Muscle of arm (tissue), 1 donor: ENCODE measurements at regions not wholly inside any gene's neighbourhood (a gene's known extent, or its start where the extent isn't known, plus 50 kb on each side); places are given as distances from the start of the nearest gene placed in this dataset.

ENCODE experiments used
- DNase-seq: peaks from one replicate; pipeline ENCODE4 v3.0.0-alpha.2; 2013

GRCh38 chr6:134739299-134740026 lies 210.4 kb downstream of the ALDH8A1 start:
- DNase-seq: peak; percentile 39

DNA sequence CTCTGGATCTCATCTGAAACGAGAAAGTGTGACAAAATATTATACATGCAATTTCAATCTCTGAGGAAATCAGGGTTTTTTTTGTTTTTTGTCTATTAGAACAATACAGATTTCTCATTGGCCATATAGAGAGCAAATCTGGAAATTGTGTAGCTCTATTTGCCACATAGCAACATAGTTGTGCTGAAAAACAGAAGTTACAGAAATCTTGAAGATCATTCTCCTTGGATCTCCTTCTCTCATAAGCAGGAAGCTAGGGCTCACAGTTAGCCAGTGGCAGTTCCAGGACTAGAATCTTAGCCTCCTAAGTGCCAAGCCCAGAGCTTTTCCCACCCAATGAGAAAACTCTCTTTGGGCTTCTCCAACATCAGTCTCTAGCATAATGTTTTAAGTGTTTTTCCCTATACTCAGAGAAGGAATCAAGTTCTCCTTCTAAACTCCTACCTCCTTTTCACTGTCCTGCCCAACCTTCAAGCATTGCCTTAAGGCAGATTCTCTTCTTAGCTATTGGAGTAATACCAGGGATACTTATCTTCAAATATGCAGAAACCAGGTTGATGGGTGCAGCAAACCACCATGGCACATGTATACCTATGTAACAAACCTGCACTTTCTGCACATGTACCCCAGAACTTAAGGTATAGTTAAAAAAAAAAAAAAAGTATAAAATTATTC lies 211.6 kb downstream of the ALDH8A1 start:
- no peak for DNase-seq

GRCh38 chr6:134735461-134735860 lies 214.4 kb downstream of the ALDH8A1 start:
- no peak for DNase-seq

- DNase-seq: no peak
These were observed 215.5 kb downstream of the ALDH8A1 start for GRCh38 chr6:134734312-134734869.

DNA sequence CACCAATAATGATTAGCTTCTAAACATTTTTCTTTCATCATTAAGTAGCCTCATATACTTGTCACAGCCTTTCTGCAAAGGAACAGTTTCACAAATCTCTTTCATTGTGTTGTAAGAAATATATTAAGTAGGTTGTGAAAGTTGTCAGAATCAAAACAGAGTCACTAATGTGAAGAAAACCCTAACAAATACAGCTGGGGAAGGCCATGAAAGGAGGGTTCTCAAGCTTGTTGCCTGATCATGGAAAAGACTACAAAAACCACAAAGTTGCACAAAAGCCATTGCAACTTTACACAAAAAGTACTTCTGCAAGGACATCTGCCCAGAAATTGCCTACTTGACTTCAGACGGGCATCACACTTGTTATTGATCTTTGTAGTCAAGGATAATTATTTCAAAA lies 216.1 kb downstream of the ALDH8A1 start:
- no peak for DNase-seq

GRCh38 chr6:134732763-134733162 lies 217.1 kb downstream of the ALDH8A1 start:
- DNase-seq: no peak

GRCh38 chr6:134731615-134732014 lies 218.3 kb downstream of the ALDH8A1 start:
- no peak for DNase-seq

DNA sequence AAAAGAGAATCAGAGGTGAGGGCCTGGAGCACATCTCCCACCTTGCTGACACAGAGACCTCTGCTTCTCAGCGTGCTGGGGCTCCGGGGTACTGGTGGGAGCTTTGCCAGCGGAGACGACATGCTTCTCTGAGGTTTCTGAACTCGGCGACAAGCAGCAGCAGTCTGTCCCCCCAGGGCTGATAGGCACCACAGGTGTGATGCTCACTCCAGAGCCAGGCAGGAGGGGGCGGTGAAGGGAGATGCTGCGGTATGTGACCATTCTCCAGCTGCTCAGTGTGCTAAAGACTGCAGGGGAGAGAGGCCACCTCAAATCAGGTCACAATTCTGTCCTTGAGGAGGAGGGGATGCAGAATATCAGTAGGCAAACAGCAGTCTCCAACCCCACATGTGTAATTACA lies 219.9 kb downstream of the ALDH8A1 start:
- no peak for DNase-seq

DNA sequence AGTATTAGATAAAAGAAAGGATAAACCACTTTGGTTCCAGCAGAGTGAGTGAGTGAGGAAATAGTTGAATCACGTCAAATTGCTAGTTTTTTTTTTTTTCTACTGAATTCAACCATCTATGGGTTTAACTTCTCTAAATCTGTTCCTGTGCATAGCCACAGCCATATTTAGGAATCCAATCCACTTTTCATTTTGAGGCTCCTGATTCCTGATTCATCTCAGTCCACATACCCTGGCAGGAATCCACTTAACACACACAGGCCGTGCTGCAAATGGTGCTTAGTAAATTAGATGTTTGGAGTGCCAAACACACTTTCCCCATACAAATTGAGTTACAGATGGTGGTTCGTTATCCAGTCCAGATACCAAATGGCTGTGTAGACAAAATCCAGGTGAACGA lies 220.3 kb downstream of the ALDH8A1 start:
- DNase-seq: no peak

- DNase-seq: no peak
These were observed 222.8 kb downstream of the ALDH8A1 start for GRCh38 chr6:134727081-134727480.

DNA sequence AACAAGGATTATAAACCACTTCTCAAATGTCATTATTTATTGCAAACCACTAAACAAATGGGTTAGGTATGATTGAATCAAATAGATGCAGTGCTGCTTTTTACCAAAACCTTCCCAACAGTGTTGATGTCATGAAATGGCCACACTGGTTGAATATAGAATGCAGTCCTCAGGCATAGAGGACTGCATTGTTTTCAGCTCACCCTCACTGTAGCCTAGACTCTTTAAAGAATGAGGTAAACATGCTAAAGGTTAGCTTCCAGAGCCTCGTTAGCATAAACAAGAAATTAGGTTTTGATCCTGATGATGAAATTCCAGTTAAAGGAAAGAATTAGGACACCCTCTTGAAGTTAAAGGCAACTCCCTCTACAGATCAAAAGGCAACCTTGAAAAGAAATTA lies 224.3 kb downstream of the ALDH8A1 start:
- no peak for DNase-seq

DNA sequence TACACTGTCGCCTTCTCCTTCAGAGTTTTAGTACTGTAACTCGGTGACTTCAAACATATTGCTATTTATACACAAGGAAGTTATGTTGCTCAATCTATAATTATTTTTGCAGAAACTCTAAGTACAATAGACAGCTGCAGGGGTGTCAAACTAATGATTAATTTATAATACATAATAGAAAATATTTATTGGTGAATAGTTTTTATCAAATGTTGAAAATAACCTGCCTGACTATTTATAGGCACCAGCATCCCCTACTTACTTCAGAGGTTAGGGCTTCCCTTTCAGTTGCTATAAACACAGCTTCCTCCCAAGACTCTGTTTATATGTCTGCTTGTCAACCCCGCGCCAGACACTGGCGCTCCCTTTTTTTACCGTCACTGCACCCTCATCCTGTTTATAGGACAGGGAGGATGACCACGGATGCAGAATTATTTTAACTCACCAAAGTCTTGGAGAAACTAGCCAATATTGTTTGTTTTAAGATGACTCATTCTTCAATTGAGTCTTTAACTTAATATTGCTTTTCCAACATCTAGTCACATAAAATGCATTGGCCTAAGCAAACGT lies 225.0 kb downstream of the ALDH8A1 start:
- no peak for DNase-seq

DNA sequence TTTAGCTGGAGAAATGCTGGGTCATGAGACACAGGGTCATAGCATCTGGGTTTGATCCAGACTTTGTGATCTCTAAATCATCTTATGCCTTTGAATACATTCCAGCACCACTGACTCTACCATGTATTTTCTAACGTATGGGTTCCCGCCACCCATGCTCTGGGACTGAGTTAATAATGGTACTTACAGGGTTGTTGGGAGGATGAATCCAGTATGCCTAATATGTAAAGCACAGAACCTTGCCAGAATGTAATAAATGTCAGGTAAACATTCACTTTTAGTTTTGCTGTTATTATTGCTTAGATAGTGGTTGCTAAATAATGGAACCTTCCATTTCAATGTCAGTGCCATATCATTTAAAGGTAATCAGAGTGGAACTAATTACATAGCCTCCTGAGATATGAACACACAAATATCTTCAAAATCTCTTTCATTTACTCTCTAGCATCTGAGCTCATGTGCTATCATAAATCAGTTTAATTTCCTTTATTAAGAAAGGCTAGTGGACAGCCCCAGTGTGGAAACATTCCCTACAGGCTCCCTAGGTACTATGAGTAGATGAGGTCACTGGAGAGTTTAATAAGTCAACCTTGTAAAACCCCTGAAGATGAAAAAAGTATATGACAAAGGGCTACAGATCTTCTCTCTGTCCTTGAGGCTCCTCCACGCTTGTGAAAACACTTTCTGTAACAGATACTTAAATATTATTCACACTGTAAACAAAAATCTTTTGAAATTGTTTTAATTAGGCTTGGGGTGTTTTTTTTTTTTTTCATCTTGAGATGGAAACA lies 226.6 kb downstream of the ALDH8A1 start:
- no peak for DNase-seq

- DNase-seq: peak; percentile 72
These were observed 227.6 kb downstream of the ALDH8A1 start for GRCh38 chr6:134722200-134722870.

GRCh38 chr6:134721060-134721405 lies 228.9 kb downstream of the ALDH8A1 start:
- DNase-seq: no peak

DNA sequence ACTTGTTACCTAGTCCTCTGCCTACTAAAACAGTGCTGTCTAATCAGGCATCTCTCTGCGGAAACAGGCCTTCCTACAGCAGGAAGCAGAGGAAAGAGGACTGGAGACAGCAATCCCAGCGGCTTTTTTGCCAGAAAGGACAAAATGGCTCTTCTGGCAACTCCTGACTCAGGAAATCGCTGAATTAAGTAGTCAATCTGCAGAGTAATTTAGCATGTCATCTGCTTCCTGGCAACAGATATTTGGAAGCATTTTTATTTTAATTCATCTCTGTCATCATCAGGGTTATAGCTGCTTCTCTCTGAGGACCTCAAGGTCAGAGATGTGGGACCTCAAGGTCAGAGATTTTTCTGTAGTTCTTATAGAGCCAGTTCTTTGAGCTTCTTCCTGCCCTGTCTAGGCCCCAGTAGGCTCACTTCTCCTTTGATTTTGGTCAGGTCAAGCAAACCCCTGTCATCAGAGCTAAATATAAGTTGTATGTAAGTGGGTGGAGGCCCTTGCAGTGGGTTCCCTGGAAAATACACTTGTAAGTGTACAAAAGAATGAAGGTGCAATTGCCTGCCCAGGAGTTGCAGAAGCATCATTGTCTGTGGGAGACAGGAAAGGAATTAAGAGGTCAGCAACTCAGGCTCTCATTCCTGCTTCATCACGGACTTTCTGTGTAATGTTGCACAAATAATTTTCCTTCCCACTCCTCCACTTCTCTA lies 229.4 kb downstream of the ALDH8A1 start:
- DNase-seq: peak; percentile 38

GRCh38 chr6:134719911-134720310 lies 230.0 kb downstream of the ALDH8A1 start:
- no peak for DNase-seq

- DNase-seq: no peak
These were observed 230.6 kb downstream of the ALDH8A1 start for GRCh38 chr6:134719286-134719685.

- DNase-seq: no peak
These were observed 235.2 kb downstream of the ALDH8A1 start for GRCh38 chr6:134714679-134715078.

GRCh38 chr6:134714113-134714512 lies 235.8 kb downstream of the ALDH8A1 start:
- no peak for DNase-seq

DNA sequence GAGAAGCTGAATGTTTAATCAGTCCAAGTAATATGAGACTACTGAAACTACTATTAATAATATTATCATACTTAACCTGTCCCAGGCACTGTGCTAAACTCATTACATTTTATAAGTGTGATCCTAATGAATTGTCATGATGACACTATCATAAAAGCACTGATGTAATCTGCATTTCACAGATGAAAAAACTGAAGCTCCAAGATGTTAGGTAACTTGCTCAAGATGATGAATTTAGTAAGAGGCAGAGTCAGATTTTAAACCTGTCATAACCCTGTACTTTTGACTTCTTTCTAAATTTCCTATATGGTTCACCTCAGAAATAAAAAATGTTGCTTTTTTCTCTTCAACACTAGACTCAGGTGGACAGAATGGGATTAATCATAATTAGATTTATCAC lies 237.6 kb downstream of the ALDH8A1 start:
- DNase-seq: no peak
